Stimulated activated CD8-positive, alpha-beta memory T cell treated with anti-CD3 and anti-CD28 coated beads, Interleukin-12 subunit alpha, Interleukin-12 subunit beta, amount 100 ng/mL, for 4 hours (primary cell): ENCODE measurements at regions not wholly inside any gene's neighbourhood (a gene's known extent, or its start where the extent isn't known, plus 50 kb on each side); places are given as distances from the start of the nearest gene placed in this dataset.

Experiments
- DNase-seq: peaks from one replicate; pipeline ENCODE4 v3.0.0-alpha.2; 2020; ENCODE audit warnings: low read depth

DNA sequence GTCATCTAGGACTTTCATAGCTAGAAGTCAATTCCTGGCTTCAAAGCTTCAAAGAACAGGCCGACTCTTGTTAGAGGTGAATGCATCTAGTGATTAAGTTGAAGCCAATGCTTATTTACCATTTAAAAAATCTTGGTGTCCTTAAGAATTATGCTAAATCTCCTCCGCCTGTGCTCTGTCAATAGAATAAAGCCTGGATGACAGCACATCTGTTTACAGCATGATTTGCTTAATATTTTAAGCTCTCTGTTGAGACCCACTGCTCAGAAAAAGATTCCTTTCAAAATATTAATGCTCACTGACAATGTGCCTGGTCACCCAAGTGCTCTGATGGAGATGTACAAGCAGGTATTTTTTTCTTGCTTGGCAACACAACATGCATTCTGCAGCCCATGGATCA, 649.1 kb upstream of the USP24 start:
- no peak for DNase-seq

DNA sequence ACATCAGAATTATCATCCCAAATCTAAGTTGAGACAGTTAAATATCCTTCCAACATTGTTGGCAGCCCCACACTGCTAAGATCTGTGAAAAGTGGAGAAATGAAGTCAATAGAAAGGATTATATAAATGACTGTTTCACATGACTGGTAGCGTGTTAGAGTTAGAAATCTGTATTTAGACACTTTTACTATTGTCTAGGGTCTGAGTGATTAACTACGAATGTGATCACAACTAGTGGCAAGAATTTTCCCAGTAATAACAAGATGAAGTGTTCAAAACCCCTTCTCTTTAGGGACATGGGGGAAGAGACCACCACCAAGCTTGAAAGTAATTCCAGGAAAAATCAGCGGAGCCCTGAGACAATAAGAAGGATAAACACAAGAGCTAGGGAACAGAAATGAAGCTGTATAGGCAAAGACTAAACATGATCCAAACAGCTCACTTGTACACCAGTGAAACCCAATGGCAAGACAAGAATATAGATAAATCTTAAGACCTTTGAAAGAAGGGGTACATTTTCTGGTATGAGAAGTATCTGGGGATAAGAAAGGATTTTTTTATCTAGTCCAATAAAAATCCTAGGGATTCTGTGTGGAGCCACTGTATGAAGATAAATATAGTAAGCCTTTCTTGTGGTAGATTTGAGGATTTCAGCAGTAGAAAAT, 646.6 kb upstream of the USP24 start:
- no peak for DNase-seq

DNA sequence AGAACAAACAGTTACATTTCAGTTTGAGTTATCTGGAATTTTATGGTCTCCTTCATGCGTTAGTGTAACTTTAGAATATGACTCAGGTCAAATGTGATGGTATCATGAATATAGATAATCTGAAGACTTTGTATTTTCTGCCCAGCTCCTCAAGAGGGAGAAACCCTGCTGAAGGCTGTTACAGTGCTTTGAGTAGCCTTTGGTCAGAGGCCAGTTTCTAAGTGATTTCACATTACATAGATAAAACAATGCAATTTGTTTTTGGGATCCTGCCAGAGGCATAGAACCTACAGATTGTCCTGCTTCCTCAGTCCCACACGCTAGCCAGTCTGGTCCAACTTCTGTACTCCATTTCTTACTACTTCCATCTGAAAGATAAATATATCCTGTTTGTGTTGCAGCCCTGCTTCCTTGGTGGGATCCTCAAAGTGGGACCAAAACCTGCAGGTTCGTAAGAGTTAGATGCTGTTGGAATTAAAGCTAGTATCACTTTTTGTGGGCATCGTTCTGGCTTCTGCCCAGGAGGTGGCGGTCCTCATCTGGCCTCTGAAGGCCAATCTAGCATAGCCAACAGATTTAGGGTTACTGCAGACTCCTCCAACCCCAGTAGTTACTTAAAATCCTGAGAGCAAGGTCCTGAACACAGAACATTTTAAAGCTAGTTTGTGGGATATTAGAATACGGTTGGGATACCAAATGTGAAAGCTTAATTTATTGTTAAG, 645.8 kb upstream of the USP24 start:
- no peak for DNase-seq

DNA sequence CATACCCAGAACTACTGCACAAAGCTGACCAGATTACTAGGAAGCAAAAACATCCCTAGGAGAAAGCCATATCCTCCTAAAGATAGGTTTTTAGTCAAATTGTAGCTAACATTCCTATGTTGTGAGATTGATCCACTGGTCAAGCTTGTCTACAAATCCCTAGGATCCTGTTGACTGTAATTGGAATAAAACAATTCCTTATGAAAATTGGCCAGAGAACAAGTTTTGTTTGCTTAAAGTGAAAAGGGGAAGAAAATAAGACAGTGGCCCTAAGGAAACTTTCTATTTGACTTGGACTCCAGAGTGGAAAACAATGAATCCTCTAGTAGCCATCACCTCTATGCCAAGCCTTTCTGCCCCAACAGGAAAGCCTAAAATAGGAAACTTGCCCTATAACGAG, 645.2 kb upstream of the USP24 start:
- DNase-seq, result no peak

DNA sequence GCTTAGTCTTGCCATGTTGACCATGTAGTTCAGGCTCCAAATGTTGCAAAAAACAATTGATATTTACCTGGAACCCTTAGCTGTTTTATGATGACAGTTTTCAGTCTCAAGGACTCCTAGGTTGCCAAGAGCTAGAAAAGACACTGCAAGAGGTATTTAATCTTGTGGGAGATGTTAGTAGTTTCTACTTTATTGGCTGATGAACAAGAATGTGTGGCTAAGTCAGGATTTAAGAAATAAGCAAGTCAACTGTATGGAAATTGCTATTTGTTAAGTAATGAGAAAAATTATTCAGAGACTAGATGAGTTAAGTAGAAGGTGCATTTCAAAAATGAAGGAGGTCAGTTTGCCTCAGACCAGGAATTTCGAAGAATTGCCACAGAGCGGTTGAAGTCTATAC, 639.7 kb upstream of the USP24 start:
- DNase-seq, result no peak

DNA sequence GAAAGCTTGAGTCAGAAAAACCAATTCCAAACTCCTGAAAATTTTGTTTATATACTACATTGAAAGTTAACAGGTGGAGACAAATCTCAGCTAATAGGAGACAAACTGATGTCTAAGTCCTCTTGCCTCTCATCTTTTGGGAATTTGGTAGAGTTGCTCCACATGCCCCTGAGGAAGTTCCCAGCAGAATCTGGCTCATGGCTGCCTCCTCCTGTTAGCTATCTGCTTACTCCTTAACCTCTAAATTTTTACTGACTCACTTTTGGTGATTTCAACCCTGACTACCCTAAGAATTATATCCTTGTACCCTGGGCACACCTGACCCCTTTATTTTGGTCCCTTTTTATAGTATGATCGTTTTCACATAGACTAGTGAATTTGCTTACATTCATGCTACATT, 633.7 kb upstream of the USP24 start:
- no peak for DNase-seq

DNA sequence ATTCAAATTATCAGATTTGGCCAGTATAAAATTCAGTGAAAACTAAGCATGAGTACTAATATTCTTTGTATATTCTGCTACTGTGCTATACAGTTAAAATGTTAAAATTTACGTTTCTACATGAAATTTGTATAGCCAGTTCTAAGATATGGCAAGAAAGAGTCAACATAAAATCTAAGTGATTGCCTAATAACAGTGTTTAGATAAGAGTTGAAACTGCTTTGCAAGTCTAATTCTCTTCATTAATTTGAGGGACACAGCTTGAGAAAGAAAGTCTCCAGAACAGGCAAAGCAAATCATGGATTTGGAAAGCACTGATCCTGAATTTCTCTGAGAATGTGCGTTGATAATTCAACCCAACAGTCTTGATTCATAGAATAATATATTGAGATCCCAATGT, 630.9 kb upstream of the USP24 start:
- DNase-seq, result no peak

DNA sequence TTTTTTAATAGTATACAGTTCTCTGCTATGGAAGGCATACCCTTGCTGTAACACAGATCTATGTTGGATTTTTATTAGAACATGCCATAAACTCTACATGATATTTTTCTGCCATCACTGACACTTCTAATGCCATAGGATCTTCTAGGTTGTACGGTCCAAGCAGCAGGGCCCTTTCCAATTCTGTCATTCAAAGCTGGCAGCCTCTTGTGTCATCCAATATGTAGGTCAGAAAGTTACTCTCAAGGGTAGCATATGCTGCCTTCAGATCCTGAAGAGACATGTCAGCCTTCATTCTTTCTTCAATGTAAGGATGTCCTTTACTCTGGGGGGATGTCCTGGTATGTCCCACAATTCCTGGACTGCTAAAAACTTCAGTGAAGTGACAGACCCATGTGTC, 629.2 kb upstream of the USP24 start:
- DNase-seq, result no peak

DNA sequence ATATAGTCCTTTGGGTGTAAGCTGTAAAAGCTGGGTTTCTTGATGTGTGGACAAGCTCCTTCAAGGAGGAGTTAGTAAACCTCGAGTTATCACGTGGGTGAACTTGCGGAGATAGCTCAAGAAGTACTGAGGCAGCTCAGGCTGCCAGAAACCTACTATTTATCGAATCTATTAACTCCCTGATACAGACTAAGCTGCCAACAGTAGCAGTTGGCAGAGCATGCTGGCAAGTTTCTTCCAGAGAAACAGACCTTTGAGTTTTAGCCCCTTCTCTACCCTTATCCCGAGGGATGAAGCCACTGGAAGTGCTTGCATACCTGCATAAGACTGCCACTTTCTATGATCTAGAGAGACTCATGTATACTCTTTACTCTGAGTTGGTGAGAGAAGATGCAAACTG, 624.5 kb upstream of the USP24 start:
- DNase-seq, result no peak

DNA sequence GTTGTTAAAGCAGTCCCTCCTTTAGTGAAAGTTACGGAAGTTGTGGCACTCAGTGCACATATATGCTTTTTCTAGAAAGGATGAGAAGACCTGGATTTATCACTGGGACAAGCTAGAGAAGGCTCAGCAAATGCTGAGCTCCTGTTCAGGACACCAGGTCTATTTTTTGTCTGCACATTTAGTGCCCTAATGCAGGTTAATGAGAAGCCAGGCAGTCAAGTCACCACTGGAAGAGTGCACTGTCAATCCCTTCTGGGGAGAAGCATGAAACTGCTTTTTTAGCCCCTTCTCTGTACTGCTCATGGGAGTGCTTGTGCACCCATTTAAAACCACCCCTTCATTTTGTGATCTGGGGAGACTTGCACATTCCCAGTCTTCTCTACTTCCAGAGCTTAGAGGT, 624.1 kb upstream of the USP24 start:
- no peak for DNase-seq

DNA sequence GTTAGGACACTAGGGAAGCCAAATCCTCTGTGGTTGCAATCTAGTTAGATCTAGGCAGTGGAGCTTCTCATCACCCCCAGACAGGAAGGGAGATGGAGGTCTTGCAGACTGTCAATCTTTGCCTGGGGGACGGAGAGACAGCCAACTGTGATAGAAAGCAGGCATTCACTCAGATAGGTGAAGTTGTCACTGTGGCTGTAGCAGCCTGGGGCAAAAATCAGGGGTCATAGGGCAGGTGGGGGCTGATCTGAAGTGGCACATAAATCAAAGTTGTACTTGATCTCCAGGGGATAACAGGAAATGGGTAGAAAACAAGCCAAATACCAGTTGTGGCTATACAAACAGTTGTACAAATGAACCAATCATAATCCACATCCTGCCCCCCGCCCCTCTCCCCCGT, 620.9 kb upstream of the USP24 start:
- no peak for DNase-seq

DNA sequence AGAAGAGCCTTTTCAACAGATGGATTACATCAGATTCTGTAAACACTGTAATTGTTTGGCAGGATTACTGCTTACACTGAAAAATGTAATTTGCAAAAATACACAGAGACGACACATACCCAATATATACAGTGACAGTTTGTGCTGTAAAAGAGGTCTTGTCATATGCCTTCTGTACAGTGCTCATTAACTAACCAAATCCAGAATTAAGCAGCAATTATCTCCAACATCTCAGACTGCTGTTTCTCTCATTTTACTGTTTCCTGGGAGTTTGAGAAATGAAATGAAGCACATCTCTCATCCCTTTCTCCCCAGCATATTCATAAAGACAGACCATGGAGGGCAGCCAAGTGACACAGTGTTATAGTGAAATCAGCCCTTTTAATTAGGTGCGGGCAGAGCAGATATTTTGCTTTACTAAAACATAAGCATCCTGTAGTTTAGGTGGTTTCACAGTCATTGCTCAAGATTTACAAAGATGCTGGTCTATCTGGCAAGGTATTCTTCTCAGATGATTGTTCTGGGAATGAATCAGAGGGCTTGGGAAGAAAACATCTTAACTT, 618.4 kb upstream of the USP24 start:
- DNase-seq, result no peak

DNA sequence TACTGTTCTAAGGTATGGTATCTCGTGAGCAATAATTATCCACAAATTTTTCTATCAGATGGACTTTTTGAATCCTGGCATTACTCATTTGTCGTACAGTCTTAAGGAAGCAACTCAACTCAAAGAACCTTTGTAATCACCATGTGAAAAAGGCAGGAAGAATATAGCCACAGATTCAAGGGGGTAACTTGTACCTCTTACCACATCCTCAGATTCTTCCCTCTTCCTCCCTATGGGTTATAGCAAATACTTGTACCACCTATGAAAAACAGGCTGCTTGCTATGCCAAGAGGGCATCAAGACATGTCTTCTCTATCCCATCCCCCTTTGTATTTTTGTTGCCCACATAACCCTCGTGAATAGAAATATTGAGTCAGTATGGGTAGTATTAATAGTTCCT, 616.6 kb upstream of the USP24 start:
- no peak for DNase-seq

DNA sequence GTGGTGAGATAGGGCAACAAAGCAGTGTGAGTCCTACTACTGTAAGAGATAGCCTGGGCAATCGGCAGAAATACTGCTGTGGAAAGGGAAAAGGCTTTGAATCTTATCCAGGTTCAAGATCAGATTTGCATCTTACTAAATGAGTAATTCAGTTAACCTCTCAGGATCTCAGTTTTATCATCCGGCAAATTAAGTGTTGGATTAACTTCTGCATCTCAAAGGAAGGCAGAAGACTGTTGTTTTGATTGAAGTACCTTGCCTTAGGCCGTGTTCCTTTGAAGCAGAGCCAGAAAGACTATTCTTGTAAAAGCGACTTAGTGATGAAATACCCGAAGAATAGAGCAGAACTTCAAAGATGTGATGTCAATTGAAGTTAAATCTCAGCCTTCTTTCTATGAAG, 612.9 kb upstream of the USP24 start:
- no peak for DNase-seq

DNA sequence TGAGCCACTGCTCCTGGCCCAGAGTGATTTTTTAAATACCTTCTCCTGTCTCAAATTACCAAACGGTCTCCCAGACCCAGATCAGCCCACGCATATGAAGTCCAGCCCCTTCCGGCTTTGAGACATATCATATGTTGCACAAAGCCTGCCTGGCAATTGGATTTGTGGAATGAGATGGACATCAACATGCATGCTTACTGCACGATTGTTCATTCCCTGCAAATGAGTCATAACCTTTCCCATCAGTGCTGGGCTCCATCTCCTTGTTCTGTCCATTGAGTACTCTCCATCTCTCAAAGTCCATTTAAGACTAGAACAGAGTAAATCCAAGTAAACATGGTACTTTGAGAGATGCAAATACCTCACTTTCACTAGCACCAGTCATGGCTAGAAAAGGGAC, 612.2 kb upstream of the USP24 start:
- no peak for DNase-seq

DNA sequence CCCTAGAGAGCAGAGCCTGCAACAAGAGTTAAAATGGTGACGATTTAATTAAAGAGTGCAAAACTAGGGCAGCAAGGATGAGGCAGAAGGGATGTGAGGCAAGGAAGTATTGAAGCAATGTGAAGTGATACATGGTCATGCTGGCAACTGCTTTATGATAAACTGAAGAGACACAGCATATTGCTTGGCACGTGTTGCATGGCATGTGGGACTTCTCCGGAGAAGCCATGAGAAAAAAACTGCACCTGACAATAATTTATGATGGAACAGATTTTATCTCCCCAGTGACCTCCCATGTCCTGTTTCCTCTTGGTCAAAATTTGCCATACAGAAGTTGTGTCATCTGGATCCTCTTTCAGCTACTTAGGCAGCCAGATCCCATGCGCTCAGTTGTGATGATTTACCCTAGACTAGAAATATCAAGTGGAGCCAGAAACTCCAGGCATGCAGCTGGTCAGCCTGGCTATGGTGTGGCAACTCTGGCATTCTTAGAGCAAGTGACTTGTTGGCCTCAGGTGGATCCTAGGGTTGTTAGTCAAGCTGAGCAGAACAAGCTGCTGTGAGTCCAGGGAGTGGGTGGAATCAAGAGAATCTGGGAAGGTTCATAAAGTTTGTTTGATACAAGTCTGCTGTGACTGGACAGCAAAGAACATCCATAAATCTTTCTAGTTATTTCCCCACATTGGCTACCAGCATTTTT, 611.4 kb upstream of the USP24 start:
- DNase-seq, result no peak

DNA sequence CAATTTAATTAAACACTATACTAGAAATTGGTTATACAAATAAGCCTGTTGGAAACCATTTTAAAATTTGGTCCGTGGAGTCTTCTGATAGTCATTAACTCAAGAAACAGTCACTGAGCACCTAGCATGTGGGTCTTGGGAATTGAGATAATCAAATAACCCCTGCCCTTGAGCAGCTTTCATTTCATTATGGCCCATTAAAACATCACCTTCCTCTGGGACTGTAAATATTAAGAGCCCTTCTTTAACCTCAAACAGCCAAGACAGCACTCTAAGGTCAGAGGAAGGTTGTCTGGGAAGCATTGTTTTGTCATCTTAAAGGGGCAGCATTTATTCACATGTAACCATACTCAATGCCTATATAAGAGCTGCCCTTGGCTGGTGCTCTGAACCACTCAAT, 610.3 kb upstream of the USP24 start:
- DNase-seq, result no peak

DNA sequence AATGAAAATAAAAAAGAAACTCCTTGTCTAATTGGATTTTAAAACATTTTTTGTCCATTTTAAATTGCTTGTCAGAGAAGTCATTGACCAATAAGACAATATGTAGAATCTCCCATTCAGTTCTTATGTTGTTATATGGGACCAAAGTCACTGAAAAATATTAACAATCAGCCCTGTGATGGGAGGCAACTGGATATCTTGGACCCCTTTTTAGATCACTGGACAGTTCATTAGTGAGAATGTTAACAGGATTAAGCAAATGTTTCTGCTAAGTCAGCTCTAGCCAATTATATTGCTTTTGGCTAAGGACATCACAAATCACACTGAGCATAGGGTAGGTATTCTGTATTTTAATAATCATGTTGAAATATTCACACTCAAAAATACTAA, 609.1 kb upstream of the USP24 start:
- no peak for DNase-seq

DNA sequence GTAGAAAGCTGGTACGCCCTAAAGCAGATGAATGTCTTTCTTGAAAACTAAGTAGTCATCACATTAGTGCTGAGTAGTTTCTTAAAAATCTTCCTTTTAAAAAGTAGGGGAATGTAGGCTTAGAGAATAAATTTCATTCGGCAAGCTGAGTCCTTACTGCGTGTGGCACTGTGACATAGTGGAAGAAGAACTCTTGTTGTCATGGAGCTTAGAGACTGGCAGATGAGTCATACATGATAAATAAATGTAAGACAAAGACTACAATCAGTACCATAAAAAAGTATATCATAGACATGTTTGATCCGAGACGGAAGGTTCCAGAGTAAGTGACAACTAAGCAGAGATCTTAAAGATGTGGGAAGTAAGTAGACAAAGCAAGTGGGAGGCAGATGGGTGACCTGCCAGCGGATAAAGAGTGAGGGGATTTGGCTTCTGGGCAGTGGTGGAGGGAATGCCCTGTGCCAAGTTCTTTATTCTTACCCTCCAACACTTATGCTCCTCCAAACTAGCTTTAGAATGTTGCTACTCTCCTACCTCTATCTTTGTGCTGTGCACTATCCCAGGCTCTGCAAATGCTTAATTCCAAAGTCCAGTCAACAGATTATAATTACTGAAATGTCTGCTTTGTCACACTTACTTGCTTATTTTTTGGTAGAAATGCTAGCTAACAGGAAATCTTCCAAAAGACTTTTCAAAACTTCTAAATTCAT, 608.5 kb upstream of the USP24 start:
- no peak for DNase-seq

DNA sequence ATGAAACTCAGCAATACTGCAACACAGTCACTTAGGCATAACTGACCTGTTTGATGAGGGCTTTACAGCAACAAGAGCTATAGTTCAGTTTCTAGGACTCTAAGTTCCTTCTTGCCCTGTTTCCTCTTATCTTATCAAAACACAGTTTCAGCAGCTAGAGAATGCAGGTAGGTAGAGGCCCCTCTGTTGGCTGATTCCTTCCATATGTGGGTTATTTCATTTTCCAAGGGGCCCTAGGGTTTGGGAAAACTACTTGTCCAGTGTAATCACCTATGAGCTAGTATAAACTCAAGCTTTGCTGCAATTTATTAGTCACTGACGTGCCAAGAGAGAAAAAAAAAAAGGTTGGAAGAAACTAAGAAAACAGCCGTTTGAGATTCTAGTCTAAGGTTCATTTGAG, 607.7 kb upstream of the USP24 start:
- DNase-seq, result no peak

DNA sequence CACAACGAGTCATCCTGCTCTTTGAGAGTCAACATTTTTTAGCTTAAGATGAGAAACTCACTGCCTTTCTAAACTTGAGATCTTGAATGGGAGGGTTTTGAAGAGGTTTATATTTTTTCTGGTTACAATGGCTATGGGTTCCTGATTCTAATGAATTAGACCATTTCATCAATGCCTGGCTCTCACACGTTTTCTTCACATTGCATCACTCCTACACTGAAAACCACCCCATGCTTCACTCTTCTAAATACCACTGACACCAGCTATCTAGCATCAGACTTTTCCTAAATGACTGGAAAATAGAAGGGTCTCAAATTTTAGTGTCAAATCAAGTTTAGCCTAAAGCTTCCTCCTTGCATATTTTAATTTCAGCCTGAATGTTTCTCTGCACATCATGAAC, 606.1 kb upstream of the USP24 start:
- DNase-seq, result no peak

DNA sequence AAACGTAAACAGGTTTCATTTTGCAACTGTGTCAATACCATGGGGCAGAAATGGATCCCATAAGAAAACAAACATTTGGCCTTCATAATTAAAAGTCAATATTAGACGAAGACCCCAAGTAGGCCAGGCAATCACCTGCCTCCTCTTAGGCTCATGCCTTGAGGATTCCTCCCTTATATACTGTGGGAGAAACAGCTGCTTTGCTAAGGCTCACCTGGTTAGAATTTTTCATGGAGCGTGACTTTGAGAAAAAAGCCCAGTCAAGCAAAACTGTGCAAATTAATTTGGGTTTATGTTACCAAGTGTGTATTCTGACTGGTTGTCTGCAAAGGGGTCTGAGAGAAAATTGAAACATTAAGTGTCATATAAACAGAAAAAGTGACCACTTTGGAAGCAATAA, 605.3 kb upstream of the USP24 start:
- DNase-seq, result no peak

DNA sequence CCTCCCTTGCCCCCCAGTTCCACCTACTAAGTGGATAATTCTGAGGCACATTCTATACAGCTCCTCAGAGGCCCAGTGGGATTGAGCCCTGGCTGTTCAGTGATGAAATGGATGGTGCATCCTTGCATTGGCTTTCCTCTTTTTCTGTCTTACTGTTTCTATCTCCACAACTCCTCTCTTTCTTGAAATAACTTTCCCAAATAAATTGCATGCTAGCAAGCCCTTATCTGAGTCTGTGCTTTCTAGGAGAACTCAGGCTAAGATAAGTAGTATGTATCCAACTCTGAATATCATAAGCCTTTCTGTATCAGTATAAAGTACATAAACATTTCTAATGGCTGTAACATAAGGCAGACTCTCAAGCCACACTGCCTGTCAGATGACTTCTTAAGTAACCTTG, 603.8 kb upstream of the USP24 start:
- DNase-seq, result no peak
